ENCODE measurements at regions not wholly inside any gene's neighbourhood (a gene's known extent, or its start where the extent isn't known, plus 50 kb on each side); places are given as distances from the start of the nearest gene placed in this dataset.

DNA sequence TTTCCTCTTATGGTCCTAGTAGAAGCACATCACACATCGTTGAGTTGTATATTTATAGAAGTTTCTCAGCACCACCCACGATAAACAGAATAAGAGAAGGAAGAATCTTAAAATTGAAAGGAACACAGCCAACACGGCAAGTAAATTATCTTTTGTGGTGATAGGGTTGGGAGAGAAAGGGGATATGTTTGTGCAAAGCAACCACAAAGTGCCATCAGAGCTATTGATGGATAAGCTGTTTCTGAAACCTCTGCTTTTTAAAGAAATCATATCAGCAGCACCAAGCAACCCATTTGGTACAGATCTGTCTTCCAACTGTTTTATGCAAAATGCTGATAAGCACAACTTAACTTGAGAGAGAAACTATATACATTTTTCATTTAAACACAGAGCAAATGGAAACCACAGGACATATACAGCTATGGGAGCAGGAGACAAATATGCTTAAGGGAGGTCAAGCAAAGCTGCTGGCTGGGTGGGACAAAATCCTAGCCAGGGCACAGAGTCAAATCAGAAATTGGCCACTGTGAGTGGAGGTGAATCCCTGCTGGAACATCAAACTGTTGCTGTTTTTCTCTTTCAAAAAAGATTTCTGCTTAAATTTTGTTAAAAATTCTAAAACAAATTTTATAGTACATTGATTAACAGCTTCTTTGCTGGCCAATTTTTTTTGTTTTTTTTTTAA is 194.0 kb upstream of the HHIP start:
- Histone ChIP-seq H4K5ac (ENCODE audit: low read length) (no peak overlapping the region), H3K79me1 (ENCODE audit: low read length) (no peaks in the 10 kb centered on the region), H3K27me3 (ENCODE audit: insufficient read depth, low read length, poor library complexity) (no peaks in the 10 kb centered on the region), H2BK120ac (ENCODE audit: low read depth, low read length) (no peak overlapping the region), H3K18ac (ENCODE audit: low read length) (no peak overlapping the region), H3K4me1 (ENCODE audit: control insufficient read depth, low read depth, low read length) (no peaks in the 10 kb centered on the region), H2AK5ac (ENCODE audit: low read length) (no peak overlapping the region), H3K56ac (ENCODE audit: low read length) (no peak overlapping the region), H3K79me2 (ENCODE audit: control insufficient read depth, insufficient read depth, low read length) (no peaks in the 10 kb centered on the region), H3K4ac (ENCODE audit: low read depth, low read length) (no peak overlapping the region), H3K9ac (ENCODE audit: low read length) (no peak overlapping the region), H3K36me3 (ENCODE audit: control insufficient read depth, insufficient read depth, low read length) (no peaks in the 10 kb centered on the region), H3K4me2 (ENCODE audit: low read length) (no peak overlapping the region), H2BK15ac (replicated peaks; ENCODE audit: low read depth) (no peak overlapping the region), H2BK5ac (ENCODE audit: low read length) (no peak overlapping the region), H3K27ac (ENCODE audit: low read depth, low read length) (no peak overlapping the region), H4K8ac (ENCODE audit: low read depth, low read length) (no peak overlapping the region), H3K4me3 (ENCODE audit: low read length) (no peak overlapping the region), H3K23ac (ENCODE audit: low read length) (no peak overlapping the region)
- WGBS (ENCODE audit: extremely low coverage, insufficient coverage, low lambda C conversion rate) = no CpG with 5 or more reads among the region's 3 CpGs
- DNase-seq = no peak

DNA sequence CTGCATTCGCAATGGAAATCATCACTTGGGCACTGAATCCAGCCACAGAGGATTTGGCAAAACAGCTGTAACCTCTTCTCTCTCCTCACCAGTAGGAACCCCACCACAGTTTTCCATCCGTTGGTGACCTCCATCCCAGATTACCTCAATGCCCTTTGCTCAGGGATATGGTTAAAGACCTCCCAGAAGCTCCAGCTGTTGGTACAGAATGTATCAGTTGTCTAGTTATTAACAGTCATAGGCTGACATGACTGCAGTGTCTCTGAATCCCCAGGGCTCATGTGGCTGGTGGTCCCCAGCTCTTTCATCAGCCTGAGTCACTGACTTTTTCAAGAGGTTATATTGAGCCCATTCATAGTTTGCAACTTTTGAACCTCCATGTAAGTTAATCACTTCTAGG is 189.8 kb upstream of the HHIP start:
- H3K4ac ChIP-seq (ENCODE audit: low read depth, low read length) = no peak overlapping the region
- no peak overlapping the region for H3K4me3 ChIP-seq (ENCODE audit: low read length)
- no peaks in the 10 kb centered on the region for H3K27me3 ChIP-seq (ENCODE audit: insufficient read depth, low read length, poor library complexity)
- no peaks in the 10 kb centered on the region for H3K36me3 ChIP-seq (ENCODE audit: control insufficient read depth, insufficient read depth, low read length)
- no peak overlapping the region for H2BK5ac ChIP-seq (ENCODE audit: low read length)
- DNase-seq = no peak
- H3K79me2 ChIP-seq (ENCODE audit: control insufficient read depth, insufficient read depth, low read length) = no peaks in the 10 kb centered on the region
- H3K4me2 ChIP-seq (ENCODE audit: low read length) = no peak overlapping the region
- no peak overlapping the region for H4K8ac ChIP-seq (ENCODE audit: low read depth, low read length)
- no peak overlapping the region for H2BK15ac ChIP-seq (replicated peaks; ENCODE audit: low read depth)
- H4K5ac ChIP-seq (ENCODE audit: low read length) = no peak overlapping the region
- no peaks in the 10 kb centered on the region for H3K79me1 ChIP-seq (ENCODE audit: low read length)
- H3K18ac ChIP-seq (ENCODE audit: low read length) = no peak overlapping the region
- no peak overlapping the region for H2AK5ac ChIP-seq (ENCODE audit: low read length)
- H3K56ac ChIP-seq (ENCODE audit: low read length) = no peak overlapping the region
- H2BK120ac ChIP-seq (ENCODE audit: low read depth, low read length) = no peak overlapping the region
- H3K27ac ChIP-seq (ENCODE audit: low read depth, low read length) = no peak overlapping the region
- no CpG with 5 or more reads among the region's 2 CpGs for WGBS (ENCODE audit: extremely low coverage, insufficient coverage, low lambda C conversion rate)
- no peak overlapping the region for H3K23ac ChIP-seq (ENCODE audit: low read length)
- H3K4me1 ChIP-seq (ENCODE audit: control insufficient read depth, low read depth, low read length) = no peaks in the 10 kb centered on the region
- no peak overlapping the region for H3K9ac ChIP-seq (ENCODE audit: low read length)

DNA sequence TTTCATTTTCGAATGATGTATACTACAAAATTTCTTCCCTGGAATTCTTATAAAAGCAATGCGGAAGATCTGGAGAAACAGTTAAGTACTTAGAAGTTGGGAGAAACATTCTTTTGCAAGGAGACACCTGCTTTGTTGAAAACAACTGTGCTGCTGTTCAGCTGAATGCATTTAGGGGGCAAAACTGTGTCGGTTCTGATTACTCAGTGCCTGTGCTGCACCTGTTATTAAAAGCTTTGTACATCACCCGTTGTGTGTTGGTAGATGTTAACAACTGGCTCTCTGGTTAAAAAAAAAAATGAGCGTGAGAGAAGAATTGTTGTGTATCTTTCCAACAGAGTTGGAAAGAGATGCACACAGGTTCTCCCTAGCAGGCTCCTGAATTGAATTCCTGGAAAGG is 184.1 kb upstream of the HHIP start:
- no peaks in the 10 kb centered on the region for H3K36me3 ChIP-seq (ENCODE audit: control insufficient read depth, insufficient read depth, low read length)
- no peak overlapping the region for H2BK15ac ChIP-seq (replicated peaks; ENCODE audit: low read depth)
- H4K5ac ChIP-seq (ENCODE audit: low read length) = no peak overlapping the region
- no peak overlapping the region for H2BK5ac ChIP-seq (ENCODE audit: low read length)
- no peak overlapping the region for H3K18ac ChIP-seq (ENCODE audit: low read length)
- no peak overlapping the region for H3K4me2 ChIP-seq (ENCODE audit: low read length)
- no peak overlapping the region for H3K4ac ChIP-seq (ENCODE audit: low read depth, low read length)
- H3K79me1 ChIP-seq (ENCODE audit: low read length) = no peaks in the 10 kb centered on the region
- H2BK120ac ChIP-seq (ENCODE audit: low read depth, low read length) = no peak overlapping the region
- no peak overlapping the region for H3K56ac ChIP-seq (ENCODE audit: low read length)
- H4K8ac ChIP-seq (ENCODE audit: low read depth, low read length) = no peak overlapping the region
- H3K79me2 ChIP-seq (ENCODE audit: control insufficient read depth, insufficient read depth, low read length) = no peaks in the 10 kb centered on the region
- DNase-seq = no peak
- H3K9ac ChIP-seq (ENCODE audit: low read length) = no peak overlapping the region
- H2AK5ac ChIP-seq (ENCODE audit: low read length) = no peak overlapping the region
- H3K27ac ChIP-seq (ENCODE audit: low read depth, low read length) = no peak overlapping the region
- WGBS (ENCODE audit: extremely low coverage, insufficient coverage, low lambda C conversion rate) = no CpG with 5 or more reads among the region's 5 CpGs
- H3K4me1 ChIP-seq (ENCODE audit: control insufficient read depth, low read depth, low read length) = no peaks in the 10 kb centered on the region
- no peaks in the 10 kb centered on the region for H3K27me3 ChIP-seq (ENCODE audit: insufficient read depth, low read length, poor library complexity)
- no peak overlapping the region for H3K4me3 ChIP-seq (ENCODE audit: low read length)
- H3K23ac ChIP-seq (ENCODE audit: low read length) = no peak overlapping the region

DNA sequence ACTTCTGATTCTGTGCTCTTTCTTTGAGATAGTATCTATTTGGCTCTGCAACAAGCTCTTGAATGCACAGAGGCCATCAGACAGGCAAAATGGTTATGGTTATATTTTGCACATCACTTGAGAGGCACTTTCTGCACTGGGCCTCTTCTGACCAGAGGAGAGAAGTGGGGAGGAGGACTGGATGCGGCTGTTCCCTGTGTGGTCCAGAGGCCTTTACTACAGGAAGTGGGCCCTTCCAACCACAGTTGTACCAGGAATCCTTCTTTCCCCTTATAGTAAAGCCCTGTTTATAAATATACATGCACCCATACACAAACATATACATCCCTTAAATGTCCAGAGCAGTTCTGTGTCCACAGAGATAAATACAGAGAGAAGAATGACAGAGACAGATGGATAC is 182.7 kb upstream of the HHIP start:
- DNase-seq = no peak
- no peak overlapping the region for H2BK5ac ChIP-seq (ENCODE audit: low read length)
- no peak overlapping the region for H3K23ac ChIP-seq (ENCODE audit: low read length)
- H3K4me2 ChIP-seq (ENCODE audit: low read length) = no peak overlapping the region
- WGBS (ENCODE audit: extremely low coverage, insufficient coverage, low lambda C conversion rate) = no CpG with 5 or more reads among the region's 1 CpG
- no peaks in the 10 kb centered on the region for H3K27me3 ChIP-seq (ENCODE audit: insufficient read depth, low read length, poor library complexity)
- no peak overlapping the region for H3K9ac ChIP-seq (ENCODE audit: low read length)
- H3K4me1 ChIP-seq (ENCODE audit: control insufficient read depth, low read depth, low read length) = no peaks in the 10 kb centered on the region
- no peak overlapping the region for H3K56ac ChIP-seq (ENCODE audit: low read length)
- no peak overlapping the region for H2BK120ac ChIP-seq (ENCODE audit: low read depth, low read length)
- H4K8ac ChIP-seq (ENCODE audit: low read depth, low read length) = no peak overlapping the region
- no peak overlapping the region for H3K18ac ChIP-seq (ENCODE audit: low read length)
- H3K79me2 ChIP-seq (ENCODE audit: control insufficient read depth, insufficient read depth, low read length) = no peaks in the 10 kb centered on the region
- H3K4ac ChIP-seq (ENCODE audit: low read depth, low read length) = no peak overlapping the region
- H3K36me3 ChIP-seq (ENCODE audit: control insufficient read depth, insufficient read depth, low read length) = no peaks in the 10 kb centered on the region
- no peak overlapping the region for H3K4me3 ChIP-seq (ENCODE audit: low read length)
- no peak overlapping the region for H2AK5ac ChIP-seq (ENCODE audit: low read length)
- H3K79me1 ChIP-seq (ENCODE audit: low read length) = no peaks in the 10 kb centered on the region
- no peak overlapping the region for H2BK15ac ChIP-seq (replicated peaks; ENCODE audit: low read depth)
- no peak overlapping the region for H4K5ac ChIP-seq (ENCODE audit: low read length)
- H3K27ac ChIP-seq (ENCODE audit: low read depth, low read length) = no peak overlapping the region

DNA sequence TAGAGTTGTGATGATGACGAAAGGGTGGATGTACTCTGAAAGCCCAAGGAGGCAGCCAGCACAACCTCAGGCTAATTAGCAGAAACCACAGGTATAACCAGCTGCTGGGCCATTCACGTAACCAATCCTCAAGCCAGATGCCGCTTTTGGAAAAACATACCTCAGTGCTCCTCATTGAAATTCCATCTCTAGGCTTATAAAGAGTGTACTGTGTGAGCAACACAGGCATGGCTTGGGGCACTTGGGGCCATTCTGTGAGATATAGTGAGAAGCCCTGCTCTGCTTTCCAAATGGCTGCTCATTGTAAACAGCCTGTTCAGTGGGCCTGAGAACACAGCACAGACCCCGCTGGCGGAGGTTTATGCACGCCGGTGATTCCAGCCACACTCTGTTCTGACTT is 182.1 kb upstream of the HHIP start:
- Histone ChIP-seq H3K36me3 (ENCODE audit: control insufficient read depth, insufficient read depth, low read length) (no peaks in the 10 kb centered on the region), H3K27ac (ENCODE audit: low read depth, low read length) (no peak overlapping the region), H2AK5ac (ENCODE audit: low read length) (no peak overlapping the region), H3K4me1 (ENCODE audit: control insufficient read depth, low read depth, low read length) (no peaks in the 10 kb centered on the region), H2BK15ac (replicated peaks; ENCODE audit: low read depth) (no peak overlapping the region), H3K79me2 (ENCODE audit: control insufficient read depth, insufficient read depth, low read length) (no peaks in the 10 kb centered on the region), H2BK5ac (ENCODE audit: low read length) (no peak overlapping the region), H3K4ac (ENCODE audit: low read depth, low read length) (no peak overlapping the region), H3K9ac (ENCODE audit: low read length) (no peak overlapping the region), H3K4me3 (ENCODE audit: low read length) (no peak overlapping the region), H4K5ac (ENCODE audit: low read length) (no peak overlapping the region), H3K79me1 (ENCODE audit: low read length) (no peaks in the 10 kb centered on the region), H3K4me2 (ENCODE audit: low read length) (no peak overlapping the region), H4K8ac (ENCODE audit: low read depth, low read length) (no peak overlapping the region), H3K23ac (ENCODE audit: low read length) (no peak overlapping the region), H3K56ac (ENCODE audit: low read length) (no peak overlapping the region), H2BK120ac (ENCODE audit: low read depth, low read length) (no peak overlapping the region), H3K18ac (ENCODE audit: low read length) (no peak overlapping the region), H3K27me3 (ENCODE audit: insufficient read depth, low read length, poor library complexity) (no peaks in the 10 kb centered on the region)
- WGBS (ENCODE audit: extremely low coverage, insufficient coverage, low lambda C conversion rate) = no CpG with 5 or more reads among the region's 7 CpGs
- DNase-seq = no peak

DNA sequence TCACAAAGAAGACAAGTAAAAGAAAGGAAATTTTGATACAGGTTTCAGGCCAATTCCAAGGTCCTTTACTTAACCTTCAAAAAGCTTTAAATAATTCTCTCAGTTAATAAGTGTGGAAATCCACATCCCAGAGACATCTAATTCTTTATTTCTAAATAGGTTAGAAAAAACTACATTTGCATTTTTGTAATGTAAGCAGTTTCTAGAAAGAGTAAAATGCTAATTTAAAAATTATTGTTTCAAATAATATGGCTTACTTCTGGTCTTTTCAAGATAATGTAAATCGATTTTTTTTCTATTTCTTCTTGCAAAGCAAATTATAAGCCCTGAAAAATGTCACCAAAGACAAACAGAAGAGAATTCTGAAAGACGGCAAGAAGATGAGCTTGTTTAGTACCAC is 180.4 kb upstream of the HHIP start:
- Histone ChIP-seq H3K18ac (ENCODE audit: low read length) (no peak overlapping the region), H3K56ac (ENCODE audit: low read length) (no peak overlapping the region), H3K27me3 (ENCODE audit: insufficient read depth, low read length, poor library complexity) (no peaks in the 10 kb centered on the region), H2BK5ac (ENCODE audit: low read length) (no peak overlapping the region), H4K8ac (ENCODE audit: low read depth, low read length) (no peak overlapping the region), H3K36me3 (ENCODE audit: control insufficient read depth, insufficient read depth, low read length) (no peaks in the 10 kb centered on the region), H3K79me2 (ENCODE audit: control insufficient read depth, insufficient read depth, low read length) (no peaks in the 10 kb centered on the region), H3K4me2 (ENCODE audit: low read length) (no peak overlapping the region), H2BK15ac (replicated peaks; ENCODE audit: low read depth) (no peak overlapping the region), H3K23ac (ENCODE audit: low read length) (no peak overlapping the region), H3K79me1 (ENCODE audit: low read length) (no peaks in the 10 kb centered on the region), H4K5ac (ENCODE audit: low read length) (no peak overlapping the region), H2BK120ac (ENCODE audit: low read depth, low read length) (no peak overlapping the region), H3K27ac (ENCODE audit: low read depth, low read length) (no peak overlapping the region), H2AK5ac (ENCODE audit: low read length) (no peak overlapping the region), H3K4ac (ENCODE audit: low read depth, low read length) (no peak overlapping the region), H3K9ac (ENCODE audit: low read length) (no peak overlapping the region), H3K4me1 (ENCODE audit: control insufficient read depth, low read depth, low read length) (no peaks in the 10 kb centered on the region), H3K4me3 (ENCODE audit: low read length) (no peak overlapping the region)
- no CpG with 5 or more reads among the region's 2 CpGs for WGBS (ENCODE audit: extremely low coverage, insufficient coverage, low lambda C conversion rate)
- no peak for DNase-seq

All from mesendoderm (in vitro differentiated cells).